ENCODE measurements at regions not wholly inside any gene's neighbourhood (a gene's known extent, or its start where the extent isn't known, plus 50 kb on each side); places are given as distances from the start of the nearest gene placed in this dataset.
"Not testable (repeated sequence)": the region's sequence is repeated elsewhere in the genome, so short reads cannot be mapped to it uniquely, and the experiment has no call there.

- no peak for DNase-seq
Observed at GRCh38 chr3:110869736-110870135, 201.9 kb upstream of the NECTIN3 start.

- DNase-seq, result no peak
Observed at GRCh38 chr3:110871869-110872268, 199.7 kb upstream of the NECTIN3 start.

DNA sequence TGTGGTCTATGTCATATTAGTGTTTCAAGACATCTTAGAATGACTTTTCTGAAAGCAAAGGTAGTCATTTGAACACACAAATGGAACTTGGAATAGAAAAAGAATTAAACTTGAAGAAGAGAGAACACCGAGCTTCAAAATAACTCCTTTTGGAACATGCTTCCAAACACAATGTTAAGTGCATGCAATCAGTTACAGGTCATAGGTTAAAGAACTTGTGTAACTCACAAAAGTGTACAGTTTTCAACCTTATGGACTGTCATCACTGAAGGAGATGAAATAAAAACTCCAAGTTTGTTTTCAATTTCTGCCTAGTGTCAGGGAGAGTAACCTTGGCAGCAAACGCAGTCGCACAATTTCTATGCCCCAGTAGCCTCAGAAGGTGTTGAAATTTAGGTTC is 192.9 kb upstream of the NECTIN3 start:
- DNase-seq, result no peak

- peak in 37 of 51 donors; percentile 1 to 71 (median 29) for DNase-seq
Observed at GRCh38 chr3:110881069-110881468, 190.5 kb upstream of the NECTIN3 start.

GRCh38 chr3:110886222-110886893 is 185.3 kb upstream of the NECTIN3 start:
- no peak for DNase-seq

DNA sequence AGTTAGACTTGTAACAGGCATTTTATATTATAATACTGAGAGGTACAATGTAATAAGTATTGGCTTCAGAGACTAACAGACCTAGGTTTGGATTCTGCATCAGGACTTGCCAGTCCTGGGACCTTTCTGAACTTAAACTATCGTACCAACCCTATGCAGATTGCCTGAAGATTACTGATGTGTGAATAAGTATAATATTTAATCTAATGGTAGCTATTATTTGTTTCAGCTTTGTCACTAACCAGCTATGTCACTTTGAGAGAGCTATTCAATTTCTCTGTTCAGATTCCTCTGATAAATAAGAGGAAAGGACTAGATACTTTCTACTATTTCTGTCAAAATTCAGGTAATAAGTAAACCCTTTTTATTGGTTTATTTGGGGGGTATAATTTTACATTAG is 184.4 kb upstream of the NECTIN3 start:
- no peak for DNase-seq

- DNase-seq, result not testable (repeated sequence)
Observed at GRCh38 chr3:110888625-110889375, 182.8 kb upstream of the NECTIN3 start.

DNA sequence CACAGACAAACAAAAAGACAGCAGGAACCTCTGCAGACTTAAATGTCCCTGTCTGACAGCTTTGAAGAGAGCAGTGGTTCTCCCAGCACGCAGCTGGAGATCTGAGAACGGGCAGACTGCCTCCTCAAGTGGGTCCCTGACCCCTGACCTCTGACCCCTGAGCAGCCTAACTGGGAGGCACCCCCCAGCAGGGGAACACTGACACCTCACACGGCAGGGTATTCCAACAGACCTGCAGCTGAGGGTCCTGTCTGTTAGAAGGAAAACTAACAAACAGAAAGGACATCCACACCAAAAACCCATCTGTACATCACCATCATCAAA is 182.3 kb upstream of the NECTIN3 start:
- DNase-seq, result not testable (repeated sequence)

GRCh38 chr3:110894574-110894973 is 177.0 kb upstream of the NECTIN3 start:
- DNase-seq, result no peak

- DNase-seq, result no peak
Observed at GRCh38 chr3:110895054-110895453, 176.6 kb upstream of the NECTIN3 start.

- DNase-seq, result no peak
Observed at GRCh38 chr3:110897046-110897445, 174.6 kb upstream of the NECTIN3 start.

GRCh38 chr3:110900576-110900975 is 171.0 kb upstream of the NECTIN3 start:
- no peak for DNase-seq

GRCh38 chr3:110901536-110901935 is 170.1 kb upstream of the NECTIN3 start:
- DNase-seq, result no peak

DNA sequence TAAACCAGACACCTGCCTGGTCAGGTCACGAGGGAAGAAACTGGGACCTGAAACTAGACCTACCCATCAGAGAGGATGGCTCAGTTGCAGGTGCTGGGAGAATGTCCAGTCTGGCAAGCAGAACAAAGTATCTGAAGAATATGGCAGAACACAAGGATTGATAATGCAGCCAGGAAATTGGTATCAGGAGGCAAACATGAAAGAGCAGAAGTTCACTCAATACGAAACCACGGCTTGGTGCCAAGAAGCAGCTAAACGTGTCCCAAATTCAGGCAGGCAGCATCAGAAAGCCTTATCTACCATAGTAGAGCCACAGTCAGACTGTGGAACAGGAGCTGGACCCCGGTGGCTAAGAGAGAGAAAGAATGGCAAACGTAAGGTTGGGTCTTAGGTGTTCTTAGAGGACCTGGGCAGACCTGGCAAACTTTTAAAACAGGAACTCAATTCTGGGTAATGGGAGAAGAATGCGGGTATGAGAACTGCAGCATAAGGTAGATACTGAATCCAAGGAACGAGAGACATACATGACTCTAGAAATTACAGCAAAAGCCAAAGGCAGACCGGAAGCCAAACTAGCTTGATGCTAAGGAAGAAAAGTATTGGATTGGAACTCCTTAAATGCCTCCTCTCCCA is 169.0 kb upstream of the NECTIN3 start:
- DNase-seq, result no peak

- DNase-seq, result no peak
Observed at GRCh38 chr3:110903771-110904519, 167.7 kb upstream of the NECTIN3 start.

DNA sequence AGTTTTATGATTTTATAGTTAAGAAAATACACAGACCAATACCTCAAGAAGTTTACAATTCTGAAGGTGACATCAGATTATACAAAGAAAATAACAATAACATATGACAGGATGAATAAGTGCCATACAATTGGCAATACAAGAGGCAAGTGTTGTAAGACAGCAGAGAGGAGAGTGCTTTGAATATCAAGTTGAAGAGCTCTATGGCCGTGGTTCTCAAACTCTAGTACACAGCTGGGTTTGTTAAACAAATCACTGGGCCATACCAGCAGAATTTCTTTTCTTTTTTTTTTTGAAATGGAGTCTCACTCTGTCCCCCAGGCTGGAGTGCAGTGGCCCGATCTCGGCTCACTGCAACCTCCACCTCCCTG is 167.1 kb upstream of the NECTIN3 start:
- no peak for DNase-seq

DNA sequence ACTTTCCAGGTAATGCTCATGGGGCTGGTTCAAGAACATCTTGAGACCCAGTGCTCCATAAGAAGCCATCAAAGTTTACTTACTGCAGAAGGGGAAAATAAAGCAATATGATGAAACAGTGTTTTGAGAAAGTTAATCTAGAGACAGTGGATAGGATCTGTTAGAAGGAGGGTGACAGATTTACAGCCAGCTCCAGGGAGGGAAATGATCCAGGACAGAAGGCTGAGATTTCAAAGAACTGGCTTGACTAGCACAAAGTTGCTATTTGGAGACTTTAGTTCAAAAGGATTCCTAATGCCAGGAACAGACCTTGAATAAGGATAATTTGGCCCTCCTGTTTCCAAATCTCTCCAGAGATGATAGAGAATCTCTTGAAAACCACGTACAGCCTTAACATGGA is 166.5 kb upstream of the NECTIN3 start:
- DNase-seq, result no peak

- no peak for DNase-seq
Observed at GRCh38 chr3:110909839-110910238, 161.8 kb upstream of the NECTIN3 start.

GRCh38 chr3:110910346-110910955 is 161.2 kb upstream of the NECTIN3 start:
- no peak for DNase-seq

GRCh38 chr3:110918963-110919362 is 152.7 kb upstream of the NECTIN3 start:
- no peak for DNase-seq

- peak in 1 of 51 donors; percentile 1 for DNase-seq
Observed at GRCh38 chr3:110925798-110926197, 145.8 kb upstream of the NECTIN3 start.
